IPS-18c (cell line): ENCODE measurements at regions not wholly inside any gene's neighbourhood (a gene's known extent, or its start where the extent isn't known, plus 50 kb on each side); places are given as distances from the start of the nearest gene placed in this dataset.
"Not testable (repeated sequence)": the region's sequence is repeated elsewhere in the genome, so short reads cannot be mapped to it uniquely, and the experiment has no call there.

Experiments
- H3K4me3 ChIP-seq: 2 replicates; pipeline ENCODE4 v1.7.0; 2013; ENCODE audit warnings: low read depth, mild to moderate bottlenecking, low read length, moderate library complexity; ENCODE audit not compliant: insufficient read depth
- H3K9me3 ChIP-seq: one replicate; pipeline ENCODE4 v1.6.1; 2013; ENCODE audit warnings: mild to moderate bottlenecking, low read length, moderate library complexity; ENCODE audit not compliant: control insufficient read depth, insufficient read depth

GRCh38 chr22:47432683-47433082 is 670.2 kb downstream of the TBC1D22A start:
- no peak overlapping the region for H3K4me3 ChIP-seq

GRCh38 chr22:47423861-47424820 is 661.7 kb downstream of the TBC1D22A start:
- H3K9me3 ChIP-seq: peaks cover 19% of the 10 kb centered on the region
- H3K4me3 ChIP-seq: 0 out of 2 replicates have a peak overlapping the region, but pooled peaks have one; percentile 3

More at GRCh38 chr22:47432683-47433082, 670.2 kb downstream of the TBC1D22A start:
- peaks cover 28% of the 10 kb centered on the region for H3K9me3 ChIP-seq

- H3K9me3 ChIP-seq: peaks cover 19% of the 10 kb centered on the region
- no peak overlapping the region for H3K4me3 ChIP-seq
These were observed 660.8 kb downstream of the TBC1D22A start for GRCh38 chr22:47423266-47423665.

GRCh38 chr22:47422736-47423135 is 660.3 kb downstream of the TBC1D22A start:
- Histone ChIP-seq H3K9me3 (peaks cover 21% of the 10 kb centered on the region), H3K4me3 (no peak overlapping the region)

GRCh38 chr22:47421846-47422245 is 659.4 kb downstream of the TBC1D22A start:
- peaks cover 20% of the 10 kb centered on the region for H3K9me3 ChIP-seq
- no peak overlapping the region for H3K4me3 ChIP-seq

GRCh38 chr22:47420211-47420610 is 657.8 kb downstream of the TBC1D22A start:
- Histone ChIP-seq H3K9me3 (peaks cover 23% of the 10 kb centered on the region), H3K4me3 (no peak overlapping the region)

- Histone ChIP-seq H3K4me3 (no peak overlapping the region), H3K9me3 (peaks cover 24% of the 10 kb centered on the region)
These were observed 656.8 kb downstream of the TBC1D22A start for GRCh38 chr22:47419239-47419638.

- H3K9me3 ChIP-seq: peaks cover 20% of the 10 kb centered on the region
These were observed 655.2 kb downstream of the TBC1D22A start for GRCh38 chr22:47417699-47418098.

GRCh38 chr22:47411006-47411405 is 648.6 kb downstream of the TBC1D22A start:
- no peak overlapping the region; the same call in 1 of the 2 replicates for H3K4me3 ChIP-seq
- H3K9me3 ChIP-seq: peaks cover 32% of the 10 kb centered on the region

More at GRCh38 chr22:47417699-47418098, 655.2 kb downstream of the TBC1D22A start:
- no peak overlapping the region for H3K4me3 ChIP-seq

GRCh38 chr22:47409539-47410275 is 647.3 kb downstream of the TBC1D22A start:
- Histone ChIP-seq H3K4me3 (no peak overlapping the region), H3K9me3 (peaks cover 35% of the 10 kb centered on the region)

GRCh38 chr22:47408409-47408808 is 646.0 kb downstream of the TBC1D22A start:
- Histone ChIP-seq H3K4me3 (no peak overlapping the region), H3K9me3 (peaks cover 35% of the 10 kb centered on the region)

GRCh38 chr22:47407461-47408025 is 645.1 kb downstream of the TBC1D22A start:
- peaks cover 40% of the 10 kb centered on the region for H3K9me3 ChIP-seq
- H3K4me3 ChIP-seq: no peak overlapping the region

- Histone ChIP-seq H3K4me3 (no peak overlapping the region), H3K9me3 (peaks cover 39% of the 10 kb centered on the region)
These were observed 644.4 kb downstream of the TBC1D22A start for GRCh38 chr22:47406896-47407295.

GRCh38 chr22:47406180-47406834 is 643.9 kb downstream of the TBC1D22A start:
- no peak overlapping the region for H3K4me3 ChIP-seq
- peaks cover 38% of the 10 kb centered on the region for H3K9me3 ChIP-seq

- H3K9me3 ChIP-seq: peaks cover 36% of the 10 kb centered on the region
- H3K4me3 ChIP-seq: not testable (repeated sequence)
These were observed 642.8 kb downstream of the TBC1D22A start for GRCh38 chr22:47405222-47405621.

GRCh38 chr22:47402876-47403525 is 640.6 kb downstream of the TBC1D22A start:
- peaks cover 41% of the 10 kb centered on the region for H3K9me3 ChIP-seq
- no peak overlapping the region for H3K4me3 ChIP-seq
